GM20000 (cell line): ENCODE measurements at regions not wholly inside any gene's neighbourhood (a gene's known extent, or its start where the extent isn't known, plus 50 kb on each side); places are given as distances from the start of the nearest gene placed in this dataset.

Experiments
- DNase-seq: peaks from one replicate; pipeline ENCODE4 v3.0.0; 2012; ENCODE audit warnings: low spot score
- TF ChIP-seq, protein P1 (sequence below): IDR thresholded peaks from 2 replicates; pipeline ENCODE4 v1.5.1; 2012; ENCODE audit warnings: mild to moderate bottlenecking, control low read depth; ENCODE audit errors: extremely low read depth, missing control alignments

DNA sequence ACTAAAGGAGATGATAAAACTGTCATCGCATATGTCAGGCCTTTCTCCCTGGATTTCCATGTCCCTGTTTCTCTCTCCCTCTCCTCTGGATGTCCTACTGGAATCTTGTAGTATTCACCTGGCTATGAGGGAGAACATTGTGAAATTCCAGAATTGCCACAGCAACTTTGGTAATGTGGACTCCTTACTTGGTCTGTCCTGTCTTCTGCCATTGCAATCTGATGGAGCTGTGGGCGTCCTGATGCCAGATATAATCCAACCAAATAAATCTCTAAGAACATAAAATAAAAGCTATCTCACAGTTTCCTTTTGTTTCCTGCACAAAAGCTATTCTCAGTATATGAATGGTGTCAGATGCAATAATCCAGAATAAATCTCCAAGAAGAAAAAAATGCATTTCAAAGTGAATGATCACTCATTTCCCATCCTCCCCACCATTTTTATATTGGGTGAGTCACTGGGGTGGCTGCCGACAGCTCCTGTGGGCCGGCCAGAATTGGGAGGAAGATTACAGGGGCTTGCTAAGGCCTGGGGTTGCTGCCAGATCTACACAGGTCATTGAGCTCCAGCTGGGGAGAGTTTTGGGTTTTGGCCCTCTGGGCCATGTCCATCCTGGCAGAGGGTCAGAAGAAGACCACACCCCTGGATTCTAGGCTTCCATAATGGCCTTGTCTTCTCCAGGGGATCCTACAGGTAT, 160.7 kb upstream of the PITX1 start:
- TF ChIP-seq, protein P1, sequence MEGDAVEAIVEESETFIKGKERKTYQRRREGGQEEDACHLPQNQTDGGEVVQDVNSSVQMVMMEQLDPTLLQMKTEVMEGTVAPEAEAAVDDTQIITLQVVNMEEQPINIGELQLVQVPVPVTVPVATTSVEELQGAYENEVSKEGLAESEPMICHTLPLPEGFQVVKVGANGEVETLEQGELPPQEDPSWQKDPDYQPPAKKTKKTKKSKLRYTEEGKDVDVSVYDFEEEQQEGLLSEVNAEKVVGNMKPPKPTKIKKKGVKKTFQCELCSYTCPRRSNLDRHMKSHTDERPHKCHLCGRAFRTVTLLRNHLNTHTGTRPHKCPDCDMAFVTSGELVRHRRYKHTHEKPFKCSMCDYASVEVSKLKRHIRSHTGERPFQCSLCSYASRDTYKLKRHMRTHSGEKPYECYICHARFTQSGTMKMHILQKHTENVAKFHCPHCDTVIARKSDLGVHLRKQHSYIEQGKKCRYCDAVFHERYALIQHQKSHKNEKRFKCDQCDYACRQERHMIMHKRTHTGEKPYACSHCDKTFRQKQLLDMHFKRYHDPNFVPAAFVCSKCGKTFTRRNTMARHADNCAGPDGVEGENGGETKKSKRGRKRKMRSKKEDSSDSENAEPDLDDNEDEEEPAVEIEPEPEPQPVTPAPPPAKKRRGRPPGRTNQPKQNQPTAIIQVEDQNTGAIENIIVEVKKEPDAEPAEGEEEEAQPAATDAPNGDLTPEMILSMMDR: no peak
- DNase-seq: no peak

DNA sequence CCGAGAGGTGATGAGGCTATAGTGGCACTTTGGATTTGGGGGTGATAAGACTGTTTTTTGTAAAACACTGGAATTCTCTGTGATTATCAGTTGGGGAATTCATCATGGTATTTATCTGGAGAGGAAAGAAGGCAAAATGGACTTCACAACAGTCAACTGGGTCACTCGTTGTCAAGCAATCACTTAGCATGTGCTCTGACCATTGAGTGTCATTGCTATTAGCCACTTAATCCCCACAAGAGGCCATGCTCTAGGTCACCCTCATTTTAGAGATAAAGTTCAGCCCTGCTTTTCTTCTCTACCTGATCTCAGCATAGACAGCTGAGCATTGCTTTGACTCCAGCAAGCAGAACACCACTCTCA, 160.1 kb upstream of the PITX1 start:
- TF ChIP-seq, protein P1: no peak
- no peak for DNase-seq

DNA sequence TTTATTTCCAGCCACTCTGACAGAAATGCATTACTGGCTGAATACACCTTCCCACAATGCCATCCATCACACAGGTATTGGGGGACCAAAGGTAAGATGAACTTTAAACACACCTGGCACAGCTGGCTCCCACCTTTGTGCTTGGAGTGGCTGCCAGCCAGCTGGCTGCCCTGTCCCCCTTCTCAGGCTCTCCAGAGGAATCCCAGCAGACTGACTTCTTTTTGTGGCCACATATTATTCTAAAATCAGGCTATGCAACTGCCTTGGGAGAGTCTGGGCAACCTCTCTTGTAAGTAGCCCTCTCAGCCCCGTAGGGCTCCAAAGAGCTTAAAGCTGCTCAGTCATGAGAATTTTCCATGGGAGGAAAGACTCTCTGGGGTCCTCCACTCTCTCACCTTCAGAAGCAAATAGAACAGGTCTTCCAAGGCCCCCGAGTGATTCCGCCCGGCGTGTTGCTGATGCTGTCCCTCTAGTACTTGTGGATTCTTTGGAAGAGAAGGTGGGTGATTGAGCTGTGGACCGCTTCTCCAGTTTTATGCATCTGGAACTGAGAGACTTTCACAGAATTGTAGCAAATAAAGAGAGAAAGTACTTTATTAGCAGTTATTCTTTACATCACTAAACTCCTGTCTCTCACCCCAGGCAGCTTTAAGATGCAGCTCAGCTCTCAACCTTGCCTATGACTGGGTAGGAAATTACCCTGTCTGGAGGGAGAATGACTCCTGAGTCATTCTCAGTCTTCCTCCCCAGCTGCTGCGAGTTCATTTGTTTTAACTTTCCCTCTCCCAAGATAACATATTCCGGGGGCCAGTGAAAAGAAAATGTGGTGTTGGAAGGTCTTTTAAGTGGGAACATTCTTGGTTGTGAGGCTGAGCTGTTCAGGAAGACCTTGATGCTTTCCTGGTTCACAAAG, 159.4 kb upstream of the PITX1 start:
- no peak for DNase-seq
- TF ChIP-seq, protein P1: no peak

DNA sequence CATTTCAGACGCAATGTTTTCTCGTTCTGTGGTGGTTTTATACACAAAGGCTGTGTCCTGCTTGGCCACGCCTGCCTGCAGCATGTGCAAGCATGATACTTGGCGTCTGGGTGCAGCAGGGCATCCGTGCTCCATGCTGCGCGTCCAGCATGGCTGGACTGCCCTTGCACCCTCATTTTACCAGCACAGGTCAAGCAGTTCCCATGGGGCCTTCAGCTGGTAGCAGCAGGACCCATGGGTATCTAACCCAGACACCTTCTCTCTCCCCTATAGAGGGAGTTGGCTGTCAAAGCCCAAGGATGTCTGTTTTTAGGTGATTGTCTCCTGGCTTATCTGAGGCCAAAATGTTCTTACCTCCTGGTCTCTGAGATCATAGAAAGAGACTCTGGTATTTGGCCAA, 158.3 kb upstream of the PITX1 start:
- no peak for DNase-seq
- TF ChIP-seq, protein P1: no peak

DNA sequence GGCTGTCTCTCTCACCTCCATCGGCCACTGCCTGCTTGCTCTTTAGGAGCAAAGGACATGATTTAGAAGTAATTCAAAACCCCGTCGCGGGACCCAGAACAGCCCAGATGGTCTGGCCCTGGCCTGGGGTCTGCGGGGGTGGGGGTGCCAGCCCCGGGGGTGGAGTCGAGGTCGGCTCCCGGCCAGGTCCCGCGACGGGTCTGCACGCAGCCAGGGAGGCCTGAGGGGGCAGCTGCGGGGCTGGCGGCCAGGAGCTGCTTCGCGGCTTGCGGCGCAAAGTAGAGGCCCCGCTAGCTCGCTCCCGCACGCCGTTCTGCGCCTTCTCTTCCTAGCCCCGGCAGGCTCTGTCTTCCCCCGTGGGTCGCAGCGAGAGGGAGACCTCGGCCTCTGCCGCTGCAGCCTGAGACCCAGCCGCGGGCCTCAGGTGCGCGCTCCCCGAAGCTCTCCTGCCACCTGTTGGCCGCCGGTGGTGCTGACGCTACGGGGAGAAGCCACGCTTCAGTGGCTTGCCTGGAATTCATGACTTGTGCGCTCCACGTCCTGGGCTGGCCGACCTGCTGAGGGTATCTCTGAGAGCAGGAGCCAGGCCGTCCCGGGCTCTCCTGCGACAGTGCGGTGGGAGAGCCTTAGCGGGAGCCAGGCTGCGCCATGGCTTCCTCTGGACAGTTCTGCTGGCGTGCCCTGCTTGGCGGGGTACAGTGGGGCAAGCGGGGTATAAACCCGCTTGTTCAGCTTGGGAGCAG, 157.2 kb upstream of the PITX1 start:
- peak; percentile 83 for DNase-seq

DNA sequence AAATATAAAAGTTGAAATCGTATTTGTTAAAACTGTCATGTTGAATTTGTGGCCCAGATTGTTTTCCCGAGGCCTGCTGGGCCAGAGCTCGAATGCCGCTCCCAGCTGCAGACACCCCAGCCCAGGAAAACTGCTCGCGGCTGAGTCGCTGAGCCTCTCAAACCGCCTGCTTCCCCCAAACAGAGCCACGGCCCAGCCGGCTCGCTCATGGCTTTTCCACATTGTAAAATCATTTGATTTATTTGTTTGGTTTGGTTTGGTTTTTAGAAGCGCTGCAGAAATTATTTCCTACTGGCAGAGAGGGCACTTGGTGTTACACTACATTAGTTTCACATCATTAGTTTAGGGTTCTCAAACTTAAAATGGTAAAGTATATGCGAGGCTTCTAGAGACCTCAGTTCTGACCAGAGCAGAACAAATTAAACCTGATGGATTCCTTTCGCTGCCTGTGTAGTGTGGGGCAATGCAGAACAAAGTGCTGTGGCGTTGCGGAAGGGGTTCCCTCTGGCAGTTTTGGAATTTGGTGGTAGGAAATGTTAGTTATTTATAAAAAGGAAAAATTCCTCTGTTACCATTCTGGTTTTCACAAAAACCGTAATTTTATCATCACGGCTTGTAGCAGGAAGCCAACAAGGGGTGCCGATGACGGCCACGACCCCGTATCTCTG, 156.5 kb upstream of the PITX1 start:
- no peak for DNase-seq
- TF ChIP-seq, protein P1: no peak

More for the DNA sequence above, 157.2 kb upstream of the PITX1 start:
- TF ChIP-seq, protein P1: peak; percentile 94
